Limb (tissue), 2 donors: ENCODE measurements at regions not wholly inside any gene's neighbourhood (a gene's known extent, or its start where the extent isn't known, plus 50 kb on each side); places are given as distances from the start of the nearest gene placed in this dataset.
"Not testable (repeated sequence)": the region's sequence is repeated elsewhere in the genome, so short reads cannot be mapped to it uniquely, and the experiment has no call there.

Experiments used
- DNase-seq, 2 donors: peaks; one replicate each; pipeline ENCODE4 v3.0.0-alpha.2; 2016; ENCODE audit errors: extremely low spot score in 2 of 2

- no peak for DNase-seq
These were observed 108.9 kb upstream of the KLF13 start for GRCh38 chr15:31217566-31218270.

- no peak for DNase-seq
These were observed 107.4 kb upstream of the KLF13 start for GRCh38 chr15:31219221-31219620.

- no peak for DNase-seq
These were observed 104.6 kb upstream of the KLF13 start for GRCh38 chr15:31221936-31222515.

- no peak for DNase-seq
These were observed 103.8 kb upstream of the KLF13 start for GRCh38 chr15:31222773-31223341.

GRCh38 chr15:31223478-31224350 is 102.9 kb upstream of the KLF13 start:
- peak in 1 of 2 donors; percentile 46 for DNase-seq

GRCh38 chr15:31224661-31225060 is 102.0 kb upstream of the KLF13 start:
- not testable (repeated sequence) for DNase-seq

- DNase-seq = no peak
These were observed 101.2 kb upstream of the KLF13 start for GRCh38 chr15:31225356-31225955.

- no peak for DNase-seq
These were observed 100.6 kb upstream of the KLF13 start for GRCh38 chr15:31226021-31226420.

GRCh38 chr15:31227235-31227634 is 99.4 kb upstream of the KLF13 start:
- DNase-seq = no peak

GRCh38 chr15:31228011-31228484 is 98.6 kb upstream of the KLF13 start:
- DNase-seq = no peak

GRCh38 chr15:31228980-31229826 is 97.4 kb upstream of the KLF13 start:
- DNase-seq = no peak

GRCh38 chr15:31230630-31231485 is 95.8 kb upstream of the KLF13 start:
- DNase-seq = no peak

- no peak for DNase-seq
These were observed 91.8 kb upstream of the KLF13 start for GRCh38 chr15:31234815-31235214.

GRCh38 chr15:31235311-31236183 is 91.1 kb upstream of the KLF13 start:
- no peak for DNase-seq

GRCh38 chr15:31236184-31237042 is 90.2 kb upstream of the KLF13 start:
- DNase-seq = peak in 1 of 2 donors; percentile 64

GRCh38 chr15:31237043-31237324 is 89.7 kb upstream of the KLF13 start:
- no peak for DNase-seq

- DNase-seq = no peak
These were observed 87.7 kb upstream of the KLF13 start for GRCh38 chr15:31238906-31239305.

GRCh38 chr15:31239409-31239808 is 87.2 kb upstream of the KLF13 start:
- no peak for DNase-seq
